ENCODE measurements at regions not wholly inside any gene's neighbourhood (a gene's known extent, or its start where the extent isn't known, plus 50 kb on each side); places are given as distances from the start of the nearest gene placed in this dataset.
"Not testable (repeated sequence)": the region's sequence is repeated elsewhere in the genome, so short reads cannot be mapped to it uniquely, and the experiment has no call there.

DNA sequence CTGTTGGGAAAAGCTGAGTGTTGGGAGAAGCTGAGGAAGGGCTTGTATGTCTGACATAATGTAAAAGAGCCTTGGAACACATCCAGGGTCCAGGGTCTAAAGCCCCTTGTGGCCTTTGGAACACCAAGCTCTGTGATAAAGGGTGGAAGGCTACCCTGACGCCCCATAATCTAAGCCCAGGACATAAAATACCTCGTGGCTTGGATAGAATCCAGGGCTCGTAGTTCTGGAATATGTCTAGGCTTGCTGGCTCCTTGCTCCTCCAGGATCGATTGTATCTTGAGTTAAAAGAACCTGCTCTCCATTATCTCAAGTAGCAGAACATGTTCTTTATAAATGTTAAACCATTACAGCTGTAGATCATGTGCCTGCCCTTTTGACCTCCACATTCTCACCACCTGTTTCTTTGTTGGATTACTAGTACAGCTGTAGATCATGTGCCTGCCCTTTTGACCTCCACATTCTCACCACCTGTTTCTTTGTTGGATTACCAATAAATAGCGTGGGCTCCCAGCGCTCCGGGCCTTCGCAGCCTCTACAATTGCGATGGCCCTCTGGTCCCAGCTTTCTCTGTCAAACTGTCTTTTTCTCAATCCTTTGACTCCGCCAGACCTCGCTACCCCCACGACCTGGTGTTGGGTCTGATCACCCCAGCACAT, 246.9 kb upstream of the KCNH7 start:
- TF ChIP-seq, protein P1, sequence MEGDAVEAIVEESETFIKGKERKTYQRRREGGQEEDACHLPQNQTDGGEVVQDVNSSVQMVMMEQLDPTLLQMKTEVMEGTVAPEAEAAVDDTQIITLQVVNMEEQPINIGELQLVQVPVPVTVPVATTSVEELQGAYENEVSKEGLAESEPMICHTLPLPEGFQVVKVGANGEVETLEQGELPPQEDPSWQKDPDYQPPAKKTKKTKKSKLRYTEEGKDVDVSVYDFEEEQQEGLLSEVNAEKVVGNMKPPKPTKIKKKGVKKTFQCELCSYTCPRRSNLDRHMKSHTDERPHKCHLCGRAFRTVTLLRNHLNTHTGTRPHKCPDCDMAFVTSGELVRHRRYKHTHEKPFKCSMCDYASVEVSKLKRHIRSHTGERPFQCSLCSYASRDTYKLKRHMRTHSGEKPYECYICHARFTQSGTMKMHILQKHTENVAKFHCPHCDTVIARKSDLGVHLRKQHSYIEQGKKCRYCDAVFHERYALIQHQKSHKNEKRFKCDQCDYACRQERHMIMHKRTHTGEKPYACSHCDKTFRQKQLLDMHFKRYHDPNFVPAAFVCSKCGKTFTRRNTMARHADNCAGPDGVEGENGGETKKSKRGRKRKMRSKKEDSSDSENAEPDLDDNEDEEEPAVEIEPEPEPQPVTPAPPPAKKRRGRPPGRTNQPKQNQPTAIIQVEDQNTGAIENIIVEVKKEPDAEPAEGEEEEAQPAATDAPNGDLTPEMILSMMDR (IDR thresholded peaks at IDR 0.05 in 4 of 5, conservative IDR thresholded peaks at IDR 0.05 in 1 of 5), result not testable (repeated sequence)
- not testable (repeated sequence) for TF ChIP-seq POLR2A (IDR thresholded peaks at IDR 0.05)
